Trophoblast cell (in vitro differentiated cells and primary cell): ENCODE measurements at regions not wholly inside any gene's neighbourhood (a gene's known extent, or its start where the extent isn't known, plus 50 kb on each side); places are given as distances from the start of the nearest gene placed in this dataset.

Experiments
- DNase-seq, 2 donors: peaks; one replicate each; pipeline ENCODE4 v3.0.0-alpha.2; 2016
- H2AFZ ChIP-seq: 2 replicates; pipeline ENCODE4 v1.6.1; 2013; ENCODE audit warnings: low read length, moderate library complexity, mild to moderate bottlenecking; ENCODE audit not compliant: insufficient read depth, poor library complexity
- H2AK5ac ChIP-seq: 2 replicates; pipeline ENCODE4 v1.6.1; 2013; ENCODE audit warnings: mild to moderate bottlenecking, low read length
- H2BK120ac ChIP-seq: 2 replicates; pipeline ENCODE4 v1.6.1; 2013; ENCODE audit warnings: low read length, mild to moderate bottlenecking, moderate library complexity; ENCODE audit not compliant: insufficient read depth, poor library complexity
- H2BK12ac ChIP-seq: 2 replicates; pipeline ENCODE4 v1.6.1; 2013; ENCODE audit warnings: mild to moderate bottlenecking, low read length, moderate library complexity
- H2BK5ac ChIP-seq: 2 replicates; pipeline ENCODE4 v1.6.1; 2013; ENCODE audit warnings: low read length, low read depth, moderate library complexity, mild to moderate bottlenecking; ENCODE audit not compliant: poor library complexity
- H3K14ac ChIP-seq: 2 replicates; pipeline ENCODE4 v1.6.1; 2013; ENCODE audit warnings: mild to moderate bottlenecking, low read length
- H3K18ac ChIP-seq: 2 replicates; pipeline ENCODE4 v1.6.1; 2013; ENCODE audit warnings: mild to moderate bottlenecking, low read length
- H3K23ac ChIP-seq: 2 replicates; pipeline ENCODE4 v1.6.1; 2013; ENCODE audit warnings: low read length
- H3K27ac ChIP-seq: 2 replicates; pipeline ENCODE4 v1.5.1; 2013; ENCODE audit warnings: low read depth, mild to moderate bottlenecking, inconsistent platforms, low read length, moderate library complexity
- H3K27me3 ChIP-seq: 2 replicates; pipeline ENCODE4 v1.6.1; 2013; ENCODE audit warnings: inconsistent platforms, mild to moderate bottlenecking, low read length, moderate library complexity; ENCODE audit not compliant: insufficient read depth
- H3K36me3 ChIP-seq, 2 experiments: 1 replicate in 1 of 2; 2 replicates in 1 of 2; pipeline ENCODE4 v1.6.1; 2013; ENCODE audit warnings: low read length in 2 of 2, mild to moderate bottlenecking in 2 of 2, moderate library complexity in 1 of 2; ENCODE audit not compliant: insufficient read depth in 2 of 2, control insufficient read depth in 1 of 2
- H3K4ac ChIP-seq: 2 replicates; pipeline ENCODE4 v1.6.1; 2013; ENCODE audit warnings: low read depth, mild to moderate bottlenecking, low read length, moderate library complexity
- H3K4me1 ChIP-seq, 2 experiments: 1 replicate in 1 of 2; 2 replicates in 1 of 2; pipeline ENCODE4 v1.6.1; 2013; ENCODE audit warnings: low read length in 2 of 2, mild to moderate bottlenecking in 2 of 2, moderate library complexity in 1 of 2; ENCODE audit not compliant: insufficient read depth in 2 of 2, control insufficient read depth in 1 of 2
- H3K4me2 ChIP-seq: 2 replicates; pipeline ENCODE4 v1.6.1; 2013; ENCODE audit warnings: inconsistent platforms, mild to moderate bottlenecking, low read length, moderate library complexity
- H3K4me3 ChIP-seq: 2 replicates; pipeline ENCODE4 v1.5.1; 2013; ENCODE audit warnings: mild to moderate bottlenecking, low read depth, low read length, inconsistent platforms
- H3K79me1 ChIP-seq: one replicate; pipeline ENCODE4 v1.6.1; 2013; ENCODE audit warnings: low read length
- H3K79me2 ChIP-seq: 2 replicates; pipeline ENCODE4 v1.6.1; 2013; ENCODE audit warnings: low read length, mild to moderate bottlenecking; ENCODE audit not compliant: control insufficient read depth, insufficient read depth, poor library complexity
- H3K9ac ChIP-seq: 2 replicates; pipeline ENCODE4 v1.6.1; 2013; ENCODE audit warnings: mild to moderate bottlenecking, low read length
- H3K9me3 ChIP-seq: 2 replicates; pipeline ENCODE4 v1.6.1; 2013; ENCODE audit warnings: low read depth, mild to moderate bottlenecking, control low read depth, inconsistent platforms, low read length; ENCODE audit not compliant: insufficient read depth
- H4K12ac ChIP-seq: 2 replicates; pipeline ENCODE4 v1.6.1; 2013; ENCODE audit warnings: low read depth, mild to moderate bottlenecking, low read length, moderate library complexity
- H4K8ac ChIP-seq: 2 replicates; pipeline ENCODE4 v1.6.1; 2013; ENCODE audit warnings: low read depth, mild to moderate bottlenecking, low read length, moderate library complexity
- H4K91ac ChIP-seq: one replicate; pipeline ENCODE4 v1.6.1; 2013; ENCODE audit warnings: low read depth, mild to moderate bottlenecking, low read length, moderate library complexity
- WGBS: extraction: QIAGEN DNeasy Blood & Tissue Kit; methylation state at CpG from one replicate; pipeline ENCODE4 v1.1.7; 2013; ENCODE audit warnings: missing lambda C conversion rate; ENCODE audit not compliant: insufficient read length, insufficient coverage; ENCODE audit errors: extremely low coverage; 5-methylcytosine and 5-hydroxymethylcytosine counted together

DNA sequence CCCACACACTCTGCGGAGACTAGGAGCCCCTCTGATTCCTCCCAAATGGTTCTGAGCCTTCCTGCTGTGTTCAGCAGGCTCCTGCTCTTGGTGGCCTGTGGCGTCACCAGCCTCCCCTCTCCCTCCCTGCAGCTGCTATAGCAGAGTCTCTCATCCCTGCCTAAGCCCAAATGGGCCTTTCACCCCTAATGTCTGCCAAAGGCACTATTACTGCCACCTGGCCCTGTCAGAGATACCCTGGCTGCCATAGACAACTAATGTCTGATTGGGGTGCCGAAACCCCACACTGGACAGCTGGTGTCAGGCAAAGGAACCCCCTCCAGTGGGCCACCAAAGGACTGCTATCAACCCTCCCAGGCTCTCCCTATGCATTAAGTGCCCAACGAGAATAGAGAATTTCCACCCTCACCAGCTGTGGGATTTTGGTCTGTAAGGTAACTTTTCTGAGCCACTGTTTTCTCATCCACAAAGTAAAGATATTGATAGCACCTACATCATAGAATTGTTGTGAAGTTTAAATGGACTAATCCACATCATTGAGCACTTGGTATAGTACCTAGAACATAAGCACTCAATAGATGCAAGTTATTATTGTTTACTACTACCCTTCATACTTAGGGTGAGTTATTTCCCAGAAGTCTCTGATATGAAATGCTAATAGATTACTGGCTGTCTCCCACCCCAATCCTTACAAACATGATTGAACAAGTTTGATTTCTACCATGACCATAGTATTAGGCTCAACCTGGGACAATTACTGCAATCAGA lies 421.3 kb downstream of the MID1IP1 start:
- Histone ChIP-seq H3K18ac (no peak overlapping the region), H2BK5ac (no peak overlapping the region), H3K9ac (no peak overlapping the region), H3K9me3 (no peaks in the 10 kb centered on the region), H3K23ac (no peak overlapping the region), H3K4me1 (peaks cover 0 to under 1% of the 10 kb centered on the region in 2 experiments), H3K4me2 (no peak overlapping the region), H2BK120ac (no peak overlapping the region), H2AK5ac (no peak overlapping the region), H2AFZ (no peak overlapping the region), H4K91ac (no peak overlapping the region), H3K79me1 (no peaks in the 10 kb centered on the region), H3K4ac (no peak overlapping the region), H3K36me3 (no peaks in the 10 kb centered on the region), H3K79me2 (no peaks in the 10 kb centered on the region), H3K27me3 (no peaks in the 10 kb centered on the region), H4K8ac (no peak overlapping the region), H2BK12ac (no peak overlapping the region), H3K14ac (no peak overlapping the region), H3K27ac (no peak overlapping the region), H3K4me3 (no peak overlapping the region), H4K12ac (no peak overlapping the region)
- no peak for DNase-seq
- WGBS: no CpG with 5 or more reads among the region's 4 CpGs

DNA sequence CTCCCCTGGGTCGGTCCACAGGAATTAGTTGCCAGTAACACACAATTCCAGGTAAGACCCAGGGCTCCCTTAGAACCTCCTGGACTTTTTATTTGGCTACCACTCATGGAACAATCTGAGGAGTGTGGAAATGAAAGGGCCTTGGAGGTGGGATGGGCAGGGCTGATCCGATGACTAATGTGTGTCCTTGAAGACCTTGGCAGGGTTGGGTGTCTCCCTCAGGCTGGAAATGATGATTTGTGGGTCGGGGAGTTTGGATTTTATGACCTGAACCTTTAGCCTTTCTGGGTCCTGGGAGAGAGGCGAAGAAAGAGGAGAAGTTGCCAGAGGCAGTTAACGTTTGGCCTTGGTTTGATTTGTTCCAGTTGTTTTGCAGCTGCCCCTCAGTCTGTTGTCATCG lies 425.0 kb downstream of the MID1IP1 start:
- no peak for DNase-seq
- H2BK12ac ChIP-seq: no peak overlapping the region
- no peaks in the 10 kb centered on the region for H3K9me3 ChIP-seq
- H2BK5ac ChIP-seq: no peak overlapping the region
- no peak overlapping the region for H4K8ac ChIP-seq
- no peak overlapping the region for H2AFZ ChIP-seq
- H3K14ac ChIP-seq: no peak overlapping the region
- no peak overlapping the region for H2BK120ac ChIP-seq
- H3K23ac ChIP-seq: no peak overlapping the region
- H4K91ac ChIP-seq: no peak overlapping the region
- no peaks in the 10 kb centered on the region for H3K79me1 ChIP-seq
- H3K4me3 ChIP-seq: no peak overlapping the region
- H3K4me1 ChIP-seq: peaks cover 0 to 5% of the 10 kb centered on the region in 2 experiments
- no CpG with 5 or more reads among the region's 6 CpGs for WGBS
- no peak overlapping the region for H3K4ac ChIP-seq
- H3K27me3 ChIP-seq: no peaks in the 10 kb centered on the region
- H3K36me3 ChIP-seq: no peaks in the 10 kb centered on the region
- no peak overlapping the region for H2AK5ac ChIP-seq
- no peak overlapping the region for H3K9ac ChIP-seq
- H3K27ac ChIP-seq: no peak overlapping the region
- H3K18ac ChIP-seq: no peak overlapping the region
- no peaks in the 10 kb centered on the region for H3K79me2 ChIP-seq
- H3K4me2 ChIP-seq: no peak overlapping the region
- H4K12ac ChIP-seq: no peak overlapping the region

DNA sequence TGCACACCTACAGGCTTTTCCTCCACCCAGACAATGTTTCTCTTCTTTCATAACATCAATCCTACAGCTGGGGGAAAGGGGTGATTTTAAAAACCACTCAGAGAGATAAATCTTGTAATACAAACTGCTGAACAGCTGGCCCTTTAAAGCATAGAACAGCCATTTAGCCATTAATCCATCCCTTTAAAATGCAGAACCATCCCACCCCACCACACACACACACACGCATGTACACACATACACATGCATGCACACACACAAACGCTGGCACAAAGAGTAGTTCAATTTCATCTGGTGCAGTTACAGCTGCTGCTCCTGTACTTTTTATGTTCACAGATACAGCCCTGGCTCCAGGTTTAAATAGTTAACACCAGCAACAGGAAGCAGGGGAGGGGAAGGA lies 426.1 kb downstream of the MID1IP1 start:
- H3K4me1 ChIP-seq: peaks cover 0 to 5% of the 10 kb centered on the region in 2 experiments
- WGBS: no CpG with 5 or more reads among the region's 2 CpGs
- no peak overlapping the region for H2BK120ac ChIP-seq
- DNase-seq: no peak
- no peak overlapping the region for H3K9ac ChIP-seq
- no peaks in the 10 kb centered on the region for H3K36me3 ChIP-seq
- H2BK5ac ChIP-seq: no peak overlapping the region
- no peaks in the 10 kb centered on the region for H3K79me1 ChIP-seq
- H3K79me2 ChIP-seq: no peaks in the 10 kb centered on the region
- no peak overlapping the region for H4K91ac ChIP-seq
- no peaks in the 10 kb centered on the region for H3K27me3 ChIP-seq
- no peak overlapping the region for H2BK12ac ChIP-seq
- no peak overlapping the region for H3K14ac ChIP-seq
- H3K4me3 ChIP-seq: no peak overlapping the region
- no peak overlapping the region for H2AFZ ChIP-seq
- no peaks in the 10 kb centered on the region for H3K9me3 ChIP-seq
- no peak overlapping the region for H3K27ac ChIP-seq
- no peak overlapping the region for H3K18ac ChIP-seq
- H3K23ac ChIP-seq: no peak overlapping the region
- no peak overlapping the region for H3K4ac ChIP-seq
- no peak overlapping the region for H4K8ac ChIP-seq
- no peak overlapping the region for H4K12ac ChIP-seq
- no peak overlapping the region for H3K4me2 ChIP-seq
- no peak overlapping the region for H2AK5ac ChIP-seq

DNA sequence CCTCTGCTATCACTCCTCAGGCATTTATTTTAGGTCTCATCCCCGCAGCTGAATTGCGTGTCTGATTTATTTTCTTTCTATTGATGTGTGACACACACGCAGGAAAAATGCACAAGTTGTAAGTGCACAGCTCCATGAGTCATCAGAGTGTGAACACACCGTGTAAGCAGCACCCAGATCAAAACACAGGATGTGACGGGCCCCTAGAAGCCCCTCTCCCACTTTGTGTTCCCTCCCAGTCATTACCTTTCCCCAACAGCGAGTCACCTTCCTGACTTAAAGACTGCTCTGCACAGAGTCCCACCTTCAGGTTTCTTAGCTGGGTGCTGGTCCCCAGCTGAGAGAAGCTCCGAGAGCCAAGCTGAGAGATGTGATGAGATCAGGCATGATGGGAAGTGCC lies 436.7 kb downstream of the MID1IP1 start:
- Histone ChIP-seq H4K12ac (no peak overlapping the region), H3K79me1 (no peaks in the 10 kb centered on the region), H3K9ac (no peak overlapping the region), H3K36me3 (no peaks in the 10 kb centered on the region), H3K14ac (no peak overlapping the region), H3K4me3 (no peak overlapping the region), H3K9me3 (no peaks in the 10 kb centered on the region), H2BK12ac (no peak overlapping the region), H3K23ac (no peak overlapping the region), H3K4me2 (no peak overlapping the region), H3K4ac (no peak overlapping the region), H2BK120ac (no peak overlapping the region), H3K18ac (no peak overlapping the region), H3K27ac (no peak overlapping the region), H2AFZ (no peak overlapping the region), H4K91ac (no peak overlapping the region), H3K4me1 (no peaks in the 10 kb centered on the region), H3K79me2 (no peaks in the 10 kb centered on the region), H3K27me3 (no peaks in the 10 kb centered on the region), H2BK5ac (no peak overlapping the region), H2AK5ac (no peak overlapping the region), H4K8ac (no peak overlapping the region)
- DNase-seq: no peak
- no CpG with 5 or more reads among the region's 7 CpGs for WGBS
